Umbilical cord (tissue), 1 donor: ENCODE measurements at regions not wholly inside any gene's neighbourhood (a gene's known extent, or its start where the extent isn't known, plus 50 kb on each side); places are given as distances from the start of the nearest gene placed in this dataset.

Experiments used
- DNase-seq: peaks from one replicate; pipeline ENCODE4 v3.0.0-alpha.2; 2015; ENCODE audit warnings: low spot score

DNA sequence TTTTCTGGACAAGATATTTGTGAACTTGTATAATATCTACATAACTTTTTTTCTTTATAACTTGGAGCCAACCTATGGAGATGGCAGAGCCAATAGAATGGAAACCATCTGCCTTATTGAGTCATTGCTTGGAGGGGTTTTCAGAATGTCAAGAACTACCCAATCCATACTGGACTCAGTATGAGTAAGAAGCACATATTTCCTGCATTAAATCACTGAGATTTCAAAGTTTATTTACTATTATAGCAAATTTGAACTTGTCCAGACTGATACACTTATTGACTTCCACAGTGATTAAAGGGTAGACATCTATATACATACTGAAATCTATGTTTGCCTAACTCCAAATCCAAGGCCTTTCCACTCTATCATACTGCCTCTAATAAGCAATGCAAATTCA lies 704.0 kb downstream of the KCNA4 start:
- no peak for DNase-seq

DNA sequence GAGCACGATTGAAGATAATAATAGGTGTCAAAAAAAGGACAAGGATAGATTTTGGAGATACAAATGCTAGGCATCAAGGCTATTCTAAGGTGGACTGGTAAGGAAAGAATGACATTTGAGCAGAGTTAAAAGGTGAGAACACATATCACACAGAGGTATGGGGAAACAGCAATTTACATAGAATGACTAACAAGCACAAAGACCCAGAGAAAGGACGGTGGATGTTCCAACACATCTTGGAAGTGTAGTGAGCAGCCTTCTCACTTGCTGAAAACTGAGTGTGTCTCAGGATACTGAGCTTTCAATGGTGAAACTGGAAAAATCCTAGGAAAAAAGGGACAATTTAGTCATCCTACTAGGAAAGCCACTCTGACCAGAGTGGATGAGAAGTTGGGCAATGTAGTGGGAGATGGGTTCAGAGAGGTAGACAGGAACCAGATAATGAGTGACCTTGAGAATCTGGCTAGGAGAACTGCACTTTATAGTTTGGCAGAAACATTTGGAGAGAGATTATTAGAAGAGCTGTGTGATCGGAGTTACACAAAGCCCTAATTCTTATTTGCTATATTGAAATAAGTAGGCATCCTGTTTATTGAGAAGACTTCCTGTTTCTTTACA lies 706.0 kb downstream of the KCNA4 start:
- DNase-seq = no peak

DNA sequence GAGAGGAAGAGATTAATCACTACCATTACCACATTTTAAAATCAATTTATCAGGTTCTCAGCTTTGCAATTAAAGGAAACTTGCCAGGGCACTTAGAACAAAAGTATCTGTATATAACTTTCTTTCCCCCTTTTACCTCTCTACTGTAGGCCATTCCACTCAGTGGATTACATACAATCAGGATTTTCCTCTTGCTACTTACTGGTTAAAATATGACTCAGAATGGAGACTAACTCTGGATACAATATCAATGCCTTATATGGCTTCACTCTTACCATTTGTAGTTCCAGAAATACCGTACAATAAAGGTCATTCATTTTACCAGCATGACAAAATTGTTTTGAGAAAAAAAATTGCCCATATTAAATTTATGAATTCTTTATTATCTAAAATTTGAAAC lies 706.8 kb downstream of the KCNA4 start:
- DNase-seq = no peak

DNA sequence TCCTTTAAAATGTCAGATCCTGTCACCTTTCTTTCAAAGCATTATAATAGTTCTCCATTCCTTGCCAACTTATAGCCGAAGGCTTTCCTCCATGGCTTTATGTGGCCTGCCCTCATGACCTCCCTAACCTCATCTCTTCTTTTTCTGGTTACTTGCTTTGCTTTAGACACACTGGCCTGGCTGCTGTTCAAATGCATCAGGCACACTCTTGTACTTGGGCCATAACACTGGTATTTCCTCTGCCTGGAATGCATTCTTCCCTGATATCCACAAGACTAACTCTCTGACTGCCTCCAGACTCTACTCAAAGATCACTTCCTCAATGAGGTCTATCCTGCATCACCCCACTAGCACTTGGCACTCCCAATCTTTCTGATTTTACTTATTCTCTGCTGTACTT lies 710.3 kb downstream of the KCNA4 start:
- DNase-seq = peak; percentile 29

DNA sequence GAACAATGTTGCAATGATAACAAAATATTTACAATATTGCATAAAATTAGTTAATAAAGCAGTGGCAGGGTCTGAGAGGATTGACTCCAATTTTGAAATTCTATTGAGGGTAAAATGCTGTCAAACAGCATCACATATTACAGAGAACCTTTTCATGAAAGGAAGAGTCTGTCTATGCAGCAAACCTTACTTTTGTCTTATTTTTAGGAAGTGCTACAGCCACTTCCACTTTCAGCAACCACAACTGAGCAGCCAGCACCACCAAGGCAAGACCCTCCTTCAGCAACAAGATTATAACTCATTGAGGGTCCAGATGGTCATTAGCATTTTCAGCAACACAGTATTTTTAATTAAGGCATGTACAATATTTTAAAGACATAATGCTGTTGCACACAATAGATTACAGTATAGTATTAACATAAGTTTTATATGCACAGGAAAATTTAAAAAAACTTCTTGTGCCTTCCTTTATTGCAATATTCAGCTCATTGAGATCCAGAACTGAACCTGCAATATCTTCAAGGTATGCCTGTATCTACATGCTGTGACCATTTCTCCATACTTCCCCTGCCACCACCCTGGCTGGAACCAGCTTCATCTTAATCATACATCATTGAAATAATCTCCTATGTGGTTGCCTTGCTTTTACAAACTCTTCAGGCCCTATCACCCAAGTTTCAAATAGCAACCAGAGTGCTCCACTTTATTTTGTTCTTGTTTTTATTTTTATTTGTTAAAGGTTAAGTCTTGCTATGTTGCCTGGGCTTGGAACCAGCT lies 711.2 kb downstream of the KCNA4 start:
- DNase-seq = no peak

DNA sequence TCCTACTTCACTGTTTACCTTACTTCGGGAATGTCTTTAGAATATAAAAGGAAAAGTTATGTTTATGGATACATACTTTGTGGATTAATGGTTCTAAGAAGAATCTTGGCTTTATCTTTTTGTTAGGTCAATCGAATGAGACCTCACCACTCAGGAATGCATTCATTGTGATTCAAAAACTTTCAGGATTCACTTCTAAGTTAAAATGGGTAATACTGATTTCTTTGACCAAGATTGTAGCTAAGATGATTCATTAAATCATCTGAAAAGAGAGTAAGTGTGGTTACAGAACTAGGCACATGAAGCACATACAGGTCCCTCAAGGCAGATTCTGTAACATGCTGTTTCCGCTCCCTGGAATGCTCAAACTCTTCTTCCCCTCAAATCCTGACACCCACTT lies 716.4 kb downstream of the KCNA4 start:
- no peak for DNase-seq

DNA sequence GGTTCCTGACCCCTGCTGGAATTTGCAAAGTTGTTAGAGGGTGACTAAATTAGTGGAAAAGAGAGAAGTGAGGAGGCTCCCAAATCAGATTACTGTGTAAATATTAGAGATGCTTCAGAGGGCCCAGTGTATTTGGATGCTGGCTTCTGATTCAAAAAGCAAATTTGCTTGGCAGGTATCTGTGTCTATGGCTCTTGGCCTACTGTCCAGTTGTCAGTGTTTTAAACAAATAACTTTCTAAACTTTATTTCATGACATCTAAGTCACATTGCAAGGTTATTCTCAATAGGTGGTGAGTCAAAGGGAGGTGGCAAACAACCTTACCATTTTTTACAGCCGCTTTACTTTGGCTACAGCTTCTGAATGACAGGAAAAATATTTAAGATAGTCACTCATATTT lies 720.1 kb downstream of the KCNA4 start:
- no peak for DNase-seq

DNA sequence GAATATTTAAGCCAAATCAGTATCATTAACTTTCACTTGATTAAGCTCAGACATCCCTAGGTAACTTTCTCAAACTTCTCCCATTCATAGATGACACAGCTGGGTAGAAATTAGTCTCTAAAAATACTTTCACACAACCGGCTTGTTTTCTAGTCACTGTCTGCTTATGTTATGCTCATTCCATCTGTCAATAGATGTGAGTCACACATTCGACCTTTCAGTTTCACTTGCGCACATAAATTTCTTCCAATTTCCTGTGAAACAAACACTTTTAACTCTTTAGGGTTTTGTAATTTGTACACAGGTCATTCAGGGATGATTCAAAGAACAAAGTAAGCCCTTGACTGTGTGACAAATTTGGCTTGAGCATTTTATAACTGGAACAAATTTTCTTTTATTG lies 723.0 kb downstream of the KCNA4 start:
- DNase-seq = no peak

DNA sequence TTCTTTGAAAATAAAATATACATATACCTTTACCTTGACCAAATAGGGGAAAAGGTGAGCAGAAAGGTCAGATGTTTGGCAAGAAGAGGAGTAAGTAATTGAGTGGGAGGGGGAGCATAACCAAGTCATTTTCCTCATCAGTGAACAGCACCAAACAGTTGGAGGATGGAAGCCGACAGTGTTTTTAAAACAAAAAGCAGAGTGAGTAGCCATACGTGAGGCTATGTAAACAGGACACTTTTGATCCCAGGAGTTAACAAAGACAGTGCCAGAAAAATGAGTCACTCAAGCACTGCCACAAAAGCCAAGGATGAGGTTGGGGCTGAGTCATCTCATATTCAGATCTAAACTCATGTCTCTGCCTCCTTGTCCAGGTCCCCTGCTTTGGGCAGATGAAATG lies 734.7 kb downstream of the KCNA4 start:
- peak; percentile 6 for DNase-seq

DNA sequence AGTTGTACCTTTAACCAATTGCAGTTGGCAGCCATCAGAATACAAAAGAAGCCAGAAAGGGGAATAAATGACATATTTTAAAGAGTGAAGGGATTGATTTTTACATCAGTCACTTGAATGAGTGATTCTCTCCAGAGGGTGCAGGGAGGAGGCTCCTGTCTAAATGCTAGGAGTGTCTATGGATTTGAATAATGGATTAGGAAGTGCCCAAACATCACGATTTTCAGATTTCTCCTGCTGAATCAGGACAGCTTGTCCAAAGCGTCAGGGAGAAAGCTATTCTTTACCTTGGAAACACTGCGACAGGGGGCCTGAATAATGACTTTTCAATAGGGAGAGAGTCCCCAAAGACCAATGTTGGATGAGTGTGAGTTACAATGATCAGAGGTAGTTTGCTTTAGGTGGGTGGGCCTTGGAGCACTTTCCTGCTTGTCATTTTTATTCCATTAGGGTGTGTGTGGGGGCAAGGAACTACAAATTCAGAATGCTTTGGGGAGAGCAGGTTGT lies 735.5 kb downstream of the KCNA4 start:
- no peak for DNase-seq

DNA sequence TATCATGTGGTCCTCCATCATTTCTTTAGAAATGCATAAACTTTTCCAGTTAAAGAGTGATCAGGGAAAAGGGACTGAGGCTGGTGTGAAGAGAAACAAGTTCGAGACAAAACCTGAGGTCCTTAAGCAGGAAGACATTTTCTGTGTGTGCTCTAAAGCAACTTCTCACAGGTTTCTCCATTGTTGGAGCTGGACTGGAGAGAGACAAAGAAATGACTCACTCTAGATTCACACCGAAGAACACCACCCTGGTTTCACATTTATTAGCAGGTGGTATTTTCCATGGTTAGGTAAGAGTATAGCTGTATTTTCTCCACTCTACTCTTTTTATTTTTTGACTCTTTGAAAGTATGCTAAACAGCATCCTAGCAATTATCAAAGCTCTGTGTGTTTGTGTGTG lies 736.4 kb downstream of the KCNA4 start:
- no peak for DNase-seq

DNA sequence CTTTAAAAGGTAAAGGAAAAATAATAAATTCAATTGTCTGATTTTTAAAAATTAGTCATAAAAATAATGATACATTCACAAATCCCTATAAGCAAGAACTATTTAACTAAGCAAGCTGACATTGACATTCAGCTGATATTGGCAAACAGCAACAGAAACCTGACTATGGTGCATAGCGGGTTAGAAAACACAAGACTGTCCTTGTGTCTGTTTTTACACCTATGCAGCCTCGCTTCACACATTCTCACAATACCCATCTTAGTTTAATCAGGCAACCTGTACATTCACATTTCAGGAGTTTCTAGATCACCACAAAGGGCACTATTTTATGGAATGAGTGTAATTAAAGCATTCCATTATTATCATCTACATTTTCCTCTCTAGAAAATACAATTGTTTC lies 737.1 kb downstream of the KCNA4 start:
- DNase-seq = no peak

DNA sequence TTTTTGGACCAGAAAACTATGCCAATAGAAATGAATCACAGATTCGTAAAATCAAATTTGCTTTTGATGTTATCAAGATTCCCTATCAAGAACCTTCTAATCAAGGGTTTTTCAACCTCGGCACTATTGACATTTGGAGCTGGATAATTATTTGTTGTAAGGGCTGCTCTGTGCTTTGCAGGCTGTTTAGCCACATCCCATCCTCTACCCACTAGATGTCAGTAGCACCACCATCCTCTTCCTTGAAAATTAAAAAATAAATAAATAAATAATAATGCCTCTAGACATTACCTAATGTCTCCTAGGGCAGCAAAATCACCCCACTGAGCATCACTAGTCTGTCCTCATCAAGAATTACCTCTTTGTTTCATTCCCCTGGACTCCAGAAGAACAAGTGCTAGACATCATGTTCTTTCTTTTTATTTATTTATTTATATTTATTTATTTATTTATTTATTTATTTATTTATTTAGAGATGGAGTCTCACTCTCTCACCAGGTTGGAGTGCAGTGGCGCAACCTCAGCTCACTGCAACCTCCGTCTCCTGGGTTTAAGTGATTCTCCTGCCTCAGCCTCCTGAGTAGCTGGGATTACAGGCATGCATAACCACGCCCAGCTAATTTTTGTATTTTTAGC lies 744.7 kb downstream of the KCNA4 start:
- DNase-seq = no peak

DNA sequence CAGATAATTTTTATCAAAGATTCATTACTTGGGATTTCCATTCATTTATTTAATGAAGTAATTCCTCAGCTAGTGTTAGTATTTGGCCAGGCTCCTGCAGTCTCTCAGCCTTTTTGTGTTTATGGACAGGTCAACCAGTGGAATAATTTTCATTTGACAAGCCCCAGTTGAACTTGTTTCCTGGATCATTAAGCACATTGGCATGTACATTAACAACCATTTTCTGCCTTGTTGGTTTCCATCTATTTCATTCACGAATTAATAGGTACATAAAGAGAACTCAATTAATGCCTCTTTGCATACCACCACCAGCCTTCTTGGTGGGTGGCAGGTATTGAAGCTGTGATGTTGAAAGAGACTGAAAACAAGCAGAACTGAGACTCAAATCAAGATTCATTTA lies 745.2 kb downstream of the KCNA4 start:
- DNase-seq = no peak

DNA sequence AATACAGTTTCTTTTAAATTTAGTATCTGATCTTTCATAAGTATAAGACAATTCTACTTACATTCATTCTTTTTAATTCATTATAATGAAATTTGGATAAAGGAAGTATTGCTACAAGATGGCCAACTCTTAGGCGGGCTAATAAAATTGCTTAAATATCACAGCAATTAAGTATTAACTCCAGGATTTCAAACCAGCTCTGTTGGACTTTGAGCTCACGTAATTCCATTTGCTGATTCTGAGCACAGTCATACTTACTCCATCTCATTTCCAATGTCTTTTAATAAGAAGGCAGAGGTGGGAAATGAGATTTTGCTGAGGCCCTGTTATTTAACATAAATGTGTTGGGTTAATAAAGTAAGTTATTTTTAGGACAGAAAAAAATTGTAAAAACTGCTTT lies 748.1 kb downstream of the KCNA4 start:
- DNase-seq = no peak

DNA sequence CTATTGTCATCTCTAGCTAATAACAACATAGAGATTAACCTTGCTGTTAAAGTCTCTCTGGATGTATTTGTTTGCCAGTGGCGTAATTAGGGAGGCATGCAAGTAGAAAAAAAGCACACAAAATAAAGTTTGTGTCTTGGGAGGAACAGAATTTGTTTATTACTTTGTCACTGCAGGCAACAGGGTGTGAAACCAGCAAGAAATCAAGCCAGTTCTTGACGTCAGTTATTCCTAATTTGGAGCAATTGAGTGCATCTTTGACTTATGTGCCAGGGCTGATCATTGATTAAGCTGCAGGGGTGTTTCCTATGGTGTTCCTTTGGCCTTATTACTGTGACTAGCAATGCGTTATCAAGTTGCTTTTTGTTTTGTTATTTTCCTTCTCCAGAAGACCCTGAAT lies 751.0 kb downstream of the KCNA4 start:
- no peak for DNase-seq

DNA sequence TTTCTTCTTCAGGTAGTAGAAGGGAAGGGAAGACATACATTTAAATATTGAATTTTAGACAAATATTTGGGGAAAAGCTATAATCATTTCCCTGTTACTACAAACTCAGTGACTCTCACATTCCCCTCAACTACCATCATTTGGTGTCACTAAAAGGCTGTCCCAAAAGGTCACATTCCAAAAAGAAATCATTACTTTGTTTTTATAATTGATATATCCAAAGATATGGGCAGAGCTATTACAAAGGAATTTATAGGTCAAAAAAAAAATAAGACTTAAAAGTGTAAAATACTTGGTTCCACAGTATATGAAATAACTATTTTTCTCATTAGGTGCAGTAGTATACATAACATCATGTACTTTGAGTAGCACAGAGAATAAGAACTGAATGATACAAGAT lies 751.4 kb downstream of the KCNA4 start:
- no peak for DNase-seq

DNA sequence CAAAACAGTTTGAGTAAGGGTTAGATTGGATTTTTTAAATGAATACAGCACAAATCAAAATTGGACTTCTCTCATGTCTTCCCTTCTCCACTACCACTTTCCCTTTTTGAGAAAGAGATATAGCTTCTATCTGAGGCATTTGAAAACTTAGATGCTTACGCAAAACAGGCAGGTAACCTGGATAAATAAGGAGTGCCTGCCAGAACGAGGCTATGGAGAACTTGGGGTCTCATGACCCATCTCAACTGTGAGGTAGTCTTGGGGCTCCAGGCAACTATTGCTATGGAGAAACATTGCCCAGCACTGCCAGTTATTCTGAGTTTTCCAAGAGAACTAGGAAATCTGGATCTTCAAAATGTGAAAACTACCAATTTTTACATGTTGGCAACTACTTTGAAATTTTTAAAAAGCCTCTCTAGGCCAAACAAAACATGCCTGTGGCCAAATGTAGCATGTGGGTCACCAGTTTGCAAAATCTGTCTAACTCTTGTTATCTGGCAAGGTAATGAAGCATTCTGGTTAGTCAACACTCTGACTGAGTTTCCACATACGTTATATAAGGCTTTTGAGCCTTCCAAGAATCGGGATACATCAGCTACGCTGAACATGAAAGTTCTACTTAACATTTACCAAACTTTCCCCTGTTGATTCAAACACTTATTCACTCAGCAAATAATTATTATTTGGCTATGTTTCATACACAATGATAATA lies 752.7 kb downstream of the KCNA4 start:
- no peak for DNase-seq

DNA sequence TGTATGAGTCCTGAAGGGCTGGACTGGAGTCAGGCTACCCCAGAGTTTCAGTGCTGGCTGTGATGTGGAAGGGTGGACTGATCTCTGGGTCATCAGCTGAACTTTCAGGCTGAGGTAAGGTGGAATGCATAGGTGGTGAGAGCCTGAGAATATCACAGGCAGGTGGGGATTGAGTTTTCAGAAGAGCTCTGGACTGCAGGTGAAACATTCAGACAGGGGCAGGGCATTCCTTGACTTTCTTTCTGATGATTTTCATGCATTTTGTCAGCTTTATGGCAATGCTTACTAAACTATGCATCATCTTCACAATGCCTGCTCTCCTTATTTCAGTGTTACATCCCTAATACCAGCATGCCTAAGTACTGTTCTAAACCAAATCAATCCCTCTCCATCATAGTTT lies 755.0 kb downstream of the KCNA4 start:
- DNase-seq = no peak

DNA sequence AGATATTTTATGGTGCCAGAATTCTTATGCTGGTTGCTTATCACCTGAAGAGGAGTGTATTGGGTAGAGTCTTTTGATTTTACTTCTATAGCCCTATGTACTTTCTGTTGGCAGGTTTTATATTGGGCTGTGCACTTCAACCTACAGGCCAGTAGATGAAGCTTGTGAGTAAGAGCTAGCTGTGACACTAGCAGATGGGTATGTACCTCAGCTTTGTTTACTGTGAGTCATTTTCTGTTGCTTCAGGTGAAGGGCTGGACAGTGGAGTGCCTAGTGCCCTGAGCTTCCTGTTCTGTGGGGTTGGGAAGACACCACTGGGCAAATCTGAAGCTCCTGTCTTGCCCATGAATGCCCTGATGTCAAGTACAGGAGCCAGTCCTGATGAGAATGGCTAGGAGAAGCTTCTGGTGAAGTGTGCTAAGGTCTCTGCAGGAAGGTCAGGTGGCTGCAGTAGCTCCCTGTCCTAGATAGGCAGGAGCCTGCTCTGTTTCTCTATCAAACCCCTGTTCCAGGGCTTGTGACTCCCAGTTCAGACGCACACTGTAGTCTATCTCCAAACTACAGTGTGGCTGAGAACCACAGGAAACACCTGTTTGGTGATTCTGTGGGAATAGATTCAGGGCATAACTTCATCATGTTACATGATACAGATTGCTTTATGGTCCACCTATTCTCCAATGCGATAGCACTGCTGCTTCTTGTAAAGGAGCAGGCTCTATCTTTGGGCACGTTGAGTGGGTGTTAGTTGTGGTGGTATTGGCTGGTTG lies 755.7 kb downstream of the KCNA4 start:
- no peak for DNase-seq

DNA sequence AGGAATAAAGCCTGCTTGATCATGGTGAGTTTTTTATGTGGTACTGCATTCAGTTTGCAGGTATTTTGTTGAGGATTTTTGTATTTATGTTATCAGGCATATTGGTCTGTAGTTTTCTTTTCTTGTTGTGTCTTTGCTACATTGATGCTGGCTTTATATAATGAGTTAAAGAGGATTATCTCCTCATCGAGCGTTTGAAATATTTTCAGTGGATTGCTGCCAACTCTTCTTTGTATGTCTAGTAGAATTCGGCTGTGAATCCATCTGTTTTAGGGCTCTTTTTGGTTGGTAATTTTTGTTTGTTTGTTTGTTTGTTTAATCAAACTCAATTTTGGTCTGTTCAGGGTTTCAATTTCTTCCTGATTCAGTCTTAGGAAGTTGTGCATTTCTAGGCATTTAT lies 758.4 kb downstream of the KCNA4 start:
- DNase-seq = no peak

DNA sequence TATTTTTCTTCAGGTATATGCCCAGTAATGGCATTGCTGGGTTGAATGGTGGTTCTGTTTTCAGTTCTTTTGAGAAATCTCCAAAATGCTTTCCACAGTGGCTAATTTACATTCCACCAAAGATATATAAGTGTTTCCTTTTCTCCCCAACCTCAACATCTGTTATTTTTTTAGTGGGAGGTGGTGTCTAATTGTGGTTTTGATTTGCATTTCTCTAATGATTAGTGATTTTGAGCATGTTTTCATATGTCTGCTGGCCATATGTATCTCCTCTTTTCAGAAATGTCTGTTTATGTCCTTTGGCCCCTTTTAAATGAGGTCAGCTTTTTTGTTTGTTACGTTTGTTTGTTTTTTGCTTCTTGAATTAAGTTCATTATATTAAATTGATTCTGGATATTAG lies 760.2 kb downstream of the KCNA4 start:
- no peak for DNase-seq
